Mesendoderm (in vitro differentiated cells): ENCODE measurements at regions not wholly inside any gene's neighbourhood (a gene's known extent, or its start where the extent isn't known, plus 50 kb on each side); places are given as distances from the start of the nearest gene placed in this dataset.
"Not testable (repeated sequence)": the region's sequence is repeated elsewhere in the genome, so short reads cannot be mapped to it uniquely, and the experiment has no call there.

Experiments
- DNase-seq: peaks from one replicate; pipeline ENCODE4 v3.0.0; 2013
- H2AK5ac ChIP-seq: 2 replicates; pipeline ENCODE4 v1.6.1; 2013; ENCODE audit warnings: low read length, inconsistent platforms
- H2BK120ac ChIP-seq: 2 replicates; pipeline ENCODE4 v1.6.1; 2013; ENCODE audit warnings: low read depth, mild to moderate bottlenecking, low read length, moderate library complexity, mixed read lengths
- H2BK15ac ChIP-seq: replicated peaks from 2 replicates; pipeline ENCODE4 v1.6.1; 2013; ENCODE audit warnings: low read depth, mild to moderate bottlenecking, moderate library complexity
- H2BK5ac ChIP-seq: 2 replicates; pipeline ENCODE4 v1.6.1; 2013; ENCODE audit warnings: low read length, inconsistent platforms
- H3K18ac ChIP-seq: 2 replicates; pipeline ENCODE4 v1.6.1; 2013; ENCODE audit warnings: mild to moderate bottlenecking, low read length, mixed read lengths
- H3K23ac ChIP-seq: one replicate; pipeline ENCODE4 v1.6.1; 2013; ENCODE audit warnings: low read length
- H3K27ac ChIP-seq: 2 replicates; pipeline ENCODE4 v1.5.1; 2013; ENCODE audit warnings: low read depth, mild to moderate bottlenecking, inconsistent platforms, low read length, moderate library complexity
- H3K27me3 ChIP-seq: 2 replicates; pipeline ENCODE4 v1.6.1; 2013; ENCODE audit warnings: low read length, control low read depth, mild to moderate bottlenecking, inconsistent platforms; ENCODE audit not compliant: insufficient read depth, poor library complexity
- H3K36me3 ChIP-seq: 2 replicates; pipeline ENCODE4 v1.6.1; 2013; ENCODE audit warnings: low read length, inconsistent platforms; ENCODE audit not compliant: control insufficient read depth, insufficient read depth
- H3K4ac ChIP-seq: one replicate; pipeline ENCODE4 v1.6.1; 2013; ENCODE audit warnings: low read depth, mild to moderate bottlenecking, low read length, moderate library complexity
- H3K4me1 ChIP-seq: 2 replicates; pipeline ENCODE4 v1.6.1; 2013; ENCODE audit warnings: low read depth, low read length, inconsistent platforms; ENCODE audit not compliant: control insufficient read depth
- H3K4me2 ChIP-seq: 2 replicates; pipeline ENCODE4 v1.6.1; 2013; ENCODE audit warnings: low read length
- H3K4me3 ChIP-seq: 2 replicates; pipeline ENCODE4 v1.5.1; 2013; ENCODE audit warnings: mild to moderate bottlenecking, low read length
- H3K56ac ChIP-seq: one replicate; pipeline ENCODE4 v1.6.1; 2013; ENCODE audit warnings: low read length
- H3K79me1 ChIP-seq: 2 replicates; pipeline ENCODE4 v1.6.1; 2013; ENCODE audit warnings: low read length, inconsistent platforms
- H3K79me2 ChIP-seq: 2 replicates; pipeline ENCODE4 v1.6.1; 2013; ENCODE audit warnings: mild to moderate bottlenecking, low read length; ENCODE audit not compliant: control insufficient read depth, insufficient read depth
- H3K9ac ChIP-seq: 2 replicates; pipeline ENCODE4 v1.6.1; 2013; ENCODE audit warnings: low read length, inconsistent platforms
- H4K5ac ChIP-seq: one replicate; pipeline ENCODE4 v1.6.1; 2013; ENCODE audit warnings: low read length
- H4K8ac ChIP-seq: one replicate; pipeline ENCODE4 v1.6.1; 2013; ENCODE audit warnings: low read depth, mild to moderate bottlenecking, control low read depth, low read length, moderate library complexity
- WGBS: extraction: QIAGEN DNeasy Blood & Tissue Kit; methylation state at CpG from one replicate; pipeline ENCODE4 v1.1.7; 2013; ENCODE audit warnings: low lambda C conversion rate, missing lambda C conversion rate; ENCODE audit not compliant: insufficient coverage; ENCODE audit errors: extremely low coverage; 5-methylcytosine and 5-hydroxymethylcytosine counted together

DNA sequence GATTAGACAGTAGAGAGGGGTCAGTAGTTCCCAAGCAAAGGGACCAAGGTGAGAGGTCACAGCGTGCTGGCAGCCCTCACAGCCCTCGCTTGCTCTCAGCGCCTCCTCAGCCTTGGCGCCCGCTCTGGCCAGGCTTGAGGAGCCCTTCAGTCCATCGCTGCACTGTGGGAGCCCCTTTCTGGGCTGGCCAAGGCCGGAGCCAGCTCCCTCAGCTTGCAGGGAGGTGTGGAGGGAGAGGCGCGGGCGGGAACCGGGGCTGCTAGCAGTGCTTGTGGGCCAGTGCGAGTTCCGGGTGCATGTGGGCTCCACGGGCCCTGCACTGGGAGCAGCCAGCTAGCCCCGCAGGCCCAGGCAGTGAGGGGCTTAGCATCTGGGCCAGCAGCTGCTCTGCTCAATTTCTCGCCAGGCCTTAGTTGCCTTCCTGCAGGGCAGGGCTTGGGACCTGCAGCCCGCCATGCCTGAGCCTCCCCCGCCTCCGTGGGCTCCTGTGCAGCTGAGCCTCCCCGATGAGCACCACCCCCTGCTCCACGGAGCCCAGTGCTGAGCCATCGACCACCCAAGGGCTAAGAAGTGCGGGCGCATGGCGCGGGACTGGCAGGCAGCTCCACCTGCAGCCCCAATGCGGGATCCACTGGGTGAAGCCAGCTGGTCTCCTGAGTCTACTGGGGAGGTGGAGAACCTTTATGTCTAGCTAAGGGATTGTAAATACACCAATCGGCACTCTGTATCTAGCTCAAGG, 177.0 kb downstream of the TBX18 start:
- not testable (repeated sequence) for H4K5ac ChIP-seq, H3K4me2 ChIP-seq, H3K23ac ChIP-seq, H3K4me3 ChIP-seq, H3K79me1 ChIP-seq, H2BK120ac ChIP-seq, H3K27ac ChIP-seq, H2AK5ac ChIP-seq, DNase-seq, H2BK5ac ChIP-seq, H3K27me3 ChIP-seq, H2BK15ac ChIP-seq, H3K36me3 ChIP-seq, H3K56ac ChIP-seq, H3K4me1 ChIP-seq, H3K18ac ChIP-seq, H3K79me2 ChIP-seq, H4K8ac ChIP-seq, H3K9ac ChIP-seq, H3K4ac ChIP-seq
- no CpG with 5 or more reads among the region's 28 CpGs for WGBS

- WGBS = no CpG with 5 or more reads among the region's 5 CpGs
Measured at GRCh38 chr6:84583784-84584183, 180.6 kb downstream of the TBX18 start.

GRCh38 chr6:84582997-84583396, 181.4 kb downstream of the TBX18 start:
- Histone ChIP-seq H3K4me3 (no peak overlapping the region), H2AK5ac (no peak overlapping the region), H2BK15ac (no peak overlapping the region), H3K9ac (no peak overlapping the region), H4K8ac (no peak overlapping the region), H2BK120ac (no peak overlapping the region), H3K18ac (no peak overlapping the region), H3K4me1 (no peaks in the 10 kb centered on the region), H4K5ac (no peak overlapping the region), H3K79me1 (no peaks in the 10 kb centered on the region), H2BK5ac (no peak overlapping the region), H3K79me2 (no peaks in the 10 kb centered on the region), H3K23ac (no peak overlapping the region), H3K56ac (no peak overlapping the region), H3K27ac (no peak overlapping the region), H3K4me2 (no peak overlapping the region), H3K36me3 (no peaks in the 10 kb centered on the region), H3K27me3 (no peaks in the 10 kb centered on the region), H3K4ac (no peak overlapping the region)
- no CpG with 5 or more reads among the region's 2 CpGs for WGBS
- no peak for DNase-seq

More at GRCh38 chr6:84583784-84584183, 180.6 kb downstream of the TBX18 start:
- Histone ChIP-seq H3K4me1 (no peaks in the 10 kb centered on the region), H2BK120ac (no peak overlapping the region), H2BK15ac (no peak overlapping the region), H3K9ac (no peak overlapping the region), H3K79me1 (no peaks in the 10 kb centered on the region), H3K23ac (no peak overlapping the region), H3K27ac (no peak overlapping the region), H3K56ac (no peak overlapping the region), H4K5ac (no peak overlapping the region), H3K4ac (no peak overlapping the region), H2AK5ac (no peak overlapping the region), H3K27me3 (no peaks in the 10 kb centered on the region), H3K4me2 (no peak overlapping the region), H3K4me3 (no peak overlapping the region), H3K18ac (no peak overlapping the region), H3K36me3 (no peaks in the 10 kb centered on the region), H2BK5ac (no peak overlapping the region), H3K79me2 (no peaks in the 10 kb centered on the region), H4K8ac (no peak overlapping the region)
- no peak for DNase-seq

- Histone ChIP-seq H4K8ac (no peak overlapping the region), H3K36me3 (no peaks in the 10 kb centered on the region), H4K5ac (no peak overlapping the region), H3K56ac (no peak overlapping the region), H3K23ac (no peak overlapping the region), H3K79me1 (no peaks in the 10 kb centered on the region), H2AK5ac (no peak overlapping the region), H3K27me3 (no peaks in the 10 kb centered on the region), H3K4me3 (no peak overlapping the region), H2BK120ac (no peak overlapping the region), H3K27ac (no peak overlapping the region), H3K4me1 (no peaks in the 10 kb centered on the region), H2BK5ac (no peak overlapping the region), H3K18ac (no peak overlapping the region), H2BK15ac (no peak overlapping the region), H3K79me2 (no peaks in the 10 kb centered on the region), H3K4me2 (no peak overlapping the region), H3K4ac (no peak overlapping the region), H3K9ac (no peak overlapping the region)
- DNase-seq = no peak
- WGBS = no CpG with 5 or more reads among the region's 4 CpGs
Measured at GRCh38 chr6:84581494-84582259, 182.7 kb downstream of the TBX18 start.

- no peaks in the 10 kb centered on the region for H3K36me3 ChIP-seq
- H2BK120ac ChIP-seq = no peak overlapping the region
- no peak overlapping the region for H3K4me3 ChIP-seq
- H3K79me2 ChIP-seq = no peaks in the 10 kb centered on the region
- H3K9ac ChIP-seq = no peak overlapping the region
- H2BK15ac ChIP-seq = no peak overlapping the region
- no peak overlapping the region for H2BK5ac ChIP-seq
- H3K79me1 ChIP-seq = no peaks in the 10 kb centered on the region
- H4K5ac ChIP-seq = no peak overlapping the region
- no peak overlapping the region for H3K18ac ChIP-seq
- no peak overlapping the region for H3K23ac ChIP-seq
- H2AK5ac ChIP-seq = no peak overlapping the region
- WGBS = no CpG with 5 or more reads among the region's 1 CpG
- no peaks in the 10 kb centered on the region for H3K4me1 ChIP-seq
- H3K4ac ChIP-seq = no peak overlapping the region
- no peak overlapping the region for H3K4me2 ChIP-seq
- no peak overlapping the region for H4K8ac ChIP-seq
- DNase-seq = no peak
- H3K27me3 ChIP-seq = no peaks in the 10 kb centered on the region
- no peak overlapping the region for H3K27ac ChIP-seq
- no peak overlapping the region for H3K56ac ChIP-seq
Measured at GRCh38 chr6:84579404-84579803, 185.0 kb downstream of the TBX18 start.
